GM18505 (cell line): ENCODE measurements at regions not wholly inside any gene's neighbourhood (a gene's known extent, or its start where the extent isn't known, plus 50 kb on each side); places are given as distances from the start of the nearest gene placed in this dataset.

ENCODE experiments used
- ATAC-seq: cut with Tn5 transposase; IDR thresholded peaks from one replicate; pipeline ENCODE4 v1.9.1; 2021; ENCODE audit not compliant: unreplicated experiment
- POLR2A ChIP-seq: IDR thresholded peaks from 4 replicates; pipeline ENCODE4 v1.6.1; 2011; ENCODE audit warnings: borderline replicate concordance; ENCODE audit not compliant: insufficient read depth, insufficient read length; ENCODE audit errors: extremely low read depth

DNA sequence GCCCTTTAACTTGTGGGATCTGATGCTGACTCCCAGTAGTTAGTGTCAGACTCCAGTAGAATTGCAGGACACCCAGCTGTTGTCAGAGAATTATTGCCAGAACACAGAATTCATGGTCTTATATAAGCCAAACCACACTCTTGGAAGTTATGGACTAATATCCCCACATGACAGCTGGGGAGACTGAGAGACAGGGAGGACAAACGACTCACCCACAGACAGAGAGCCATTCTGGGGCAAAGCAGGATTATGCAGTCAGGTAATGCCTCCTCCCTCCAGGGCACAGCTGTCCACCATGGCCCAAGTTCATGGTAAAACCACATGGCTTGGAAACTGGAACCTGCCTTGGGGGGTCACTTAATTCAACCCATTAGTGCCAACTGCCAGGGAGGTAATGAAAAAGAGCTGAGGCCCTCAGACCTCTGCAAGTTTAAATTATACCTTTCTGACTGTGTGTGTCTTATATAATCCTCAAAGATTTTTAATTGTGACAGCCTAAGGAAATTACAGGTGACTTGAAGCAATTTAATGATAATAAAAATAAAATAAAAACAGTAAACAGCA, 299.5 kb downstream of the BUD13 start:
- no peak for ATAC-seq
- no peak for TF ChIP-seq POLR2A

DNA sequence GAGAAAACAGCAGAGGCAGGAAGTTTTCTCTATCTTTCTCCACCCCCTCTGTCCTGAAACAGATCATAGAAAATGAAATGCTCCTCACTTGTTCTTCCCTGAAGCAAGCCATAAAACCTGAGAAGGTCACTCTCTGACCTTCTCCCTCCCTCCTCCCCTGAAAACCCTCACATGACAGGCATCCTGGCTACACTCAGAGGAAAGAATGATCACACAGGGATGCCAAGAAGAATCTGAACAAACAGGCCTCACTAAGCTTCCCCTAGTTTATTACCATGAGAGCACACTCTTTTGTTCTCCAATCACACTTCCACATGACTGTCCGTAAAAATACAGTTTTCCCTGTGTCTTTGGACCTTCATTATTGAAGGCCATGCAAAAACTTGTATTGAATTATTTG, 300.1 kb downstream of the BUD13 start:
- TF ChIP-seq POLR2A = no peak
- no peak for ATAC-seq

DNA sequence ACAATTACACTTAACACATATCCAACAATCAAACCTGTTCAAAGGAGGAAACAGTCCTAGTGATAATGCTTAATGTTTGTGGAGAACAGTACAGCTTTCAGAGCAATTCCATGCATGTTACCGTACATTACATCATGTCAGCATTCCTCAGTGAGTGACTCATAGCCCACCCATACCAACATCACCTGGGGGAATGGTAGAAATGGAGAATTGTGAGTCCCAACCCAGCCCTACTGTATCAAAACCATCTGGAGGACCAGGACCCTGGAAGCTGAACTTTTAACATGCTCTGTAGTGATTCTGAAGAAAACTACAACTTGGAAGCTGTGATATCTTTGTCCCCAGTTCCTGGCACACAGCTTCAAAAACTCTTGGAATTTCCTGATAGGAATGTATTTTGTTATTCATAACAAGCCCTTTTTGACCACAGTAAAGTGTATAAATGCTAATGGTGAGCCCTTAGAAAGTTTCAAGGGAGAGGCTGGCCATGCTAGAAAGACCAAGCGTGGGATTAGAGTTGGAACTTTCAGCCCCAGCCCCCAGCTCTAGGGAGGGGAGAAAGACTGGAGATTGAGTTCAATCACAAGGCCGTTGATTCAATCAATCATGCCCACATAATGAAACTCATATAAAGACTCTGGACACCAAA, 301.1 kb downstream of the BUD13 start:
- ATAC-seq = no peak

DNA sequence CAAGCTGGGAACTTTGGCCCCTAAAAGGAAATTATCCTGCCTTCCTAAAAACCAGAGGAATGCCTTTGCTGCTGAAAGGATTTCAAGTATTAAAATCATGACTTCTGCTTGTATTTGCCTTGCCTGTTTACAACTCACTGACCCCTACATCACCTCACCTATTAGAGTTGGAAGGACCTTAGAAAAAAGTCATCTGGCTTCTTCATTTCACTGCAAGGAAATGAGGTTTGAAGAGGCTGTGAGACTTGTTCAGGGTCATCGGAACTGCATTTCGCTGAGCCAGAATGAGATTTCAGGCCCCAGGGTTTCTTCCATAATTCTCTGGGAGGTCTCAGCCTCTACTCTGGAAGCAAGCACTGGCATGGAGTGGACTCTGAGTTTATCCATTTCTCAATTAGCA, 304.1 kb downstream of the BUD13 start:
- TF ChIP-seq POLR2A = no peak
- ATAC-seq = no peak

More for the DNA sequence above, 301.1 kb downstream of the BUD13 start:
- no peak for TF ChIP-seq POLR2A

DNA sequence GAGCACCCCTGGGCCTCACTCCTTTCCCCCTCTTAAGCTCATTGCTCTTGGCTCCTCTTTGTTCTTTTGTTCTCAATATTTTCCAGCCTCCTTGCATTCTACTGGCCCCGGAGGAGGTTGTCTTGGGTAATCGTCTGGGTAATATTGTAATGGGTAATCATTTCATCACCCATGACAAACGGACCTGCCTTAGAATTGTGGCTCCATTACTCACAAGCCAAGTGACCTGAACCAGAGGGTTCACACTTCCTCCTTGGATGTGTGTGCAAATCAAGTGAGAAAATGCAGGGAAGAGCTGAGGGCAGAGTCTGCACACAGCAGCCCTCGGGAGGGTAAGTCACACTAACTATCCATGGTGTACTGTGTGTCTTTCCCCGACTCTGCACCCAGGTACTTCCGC, 305.0 kb downstream of the BUD13 start:
- no peak for TF ChIP-seq POLR2A

DNA sequence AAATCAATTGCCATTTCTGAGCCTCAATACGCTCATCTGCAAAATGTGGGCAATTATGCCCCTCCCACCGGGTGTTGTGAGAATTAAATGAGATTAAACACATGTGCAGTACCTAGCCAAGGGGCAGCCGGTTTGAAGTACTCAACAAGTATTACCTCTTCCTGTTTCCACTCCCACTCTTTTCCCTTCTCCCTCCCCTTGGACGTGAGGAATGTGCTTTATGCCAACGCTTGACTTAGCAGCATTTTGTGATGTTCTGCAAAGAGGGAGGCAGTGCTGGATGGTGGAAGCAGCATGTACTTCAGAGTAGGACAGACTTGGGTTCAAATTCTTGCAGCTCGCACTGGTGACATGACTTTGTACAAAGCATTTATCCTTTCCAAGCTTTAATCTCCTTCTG, 306.0 kb downstream of the BUD13 start:
- no peak for TF ChIP-seq POLR2A
- no peak for ATAC-seq

More for the DNA sequence above, 305.0 kb downstream of the BUD13 start:
- ATAC-seq = no peak

DNA sequence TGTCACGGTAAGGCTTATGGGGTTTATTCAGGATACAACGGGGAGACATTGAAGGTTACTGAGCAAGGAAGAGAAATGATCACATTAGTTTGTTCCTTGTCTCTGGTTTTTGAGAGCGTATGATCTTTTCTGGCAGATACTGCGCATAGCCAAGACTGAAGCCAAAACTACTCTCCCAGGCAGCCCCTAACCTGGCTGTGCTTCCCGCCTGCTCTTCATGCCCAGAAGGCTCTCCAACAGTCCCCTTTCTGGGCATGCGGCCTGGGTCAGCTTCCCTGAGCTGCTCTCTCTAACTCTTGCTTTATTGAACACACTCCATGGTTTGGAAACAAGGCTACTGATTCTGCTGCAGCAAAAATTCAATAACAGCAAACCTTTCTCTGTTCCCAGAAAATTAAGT, 306.6 kb downstream of the BUD13 start:
- TF ChIP-seq POLR2A = no peak
- no peak for ATAC-seq

DNA sequence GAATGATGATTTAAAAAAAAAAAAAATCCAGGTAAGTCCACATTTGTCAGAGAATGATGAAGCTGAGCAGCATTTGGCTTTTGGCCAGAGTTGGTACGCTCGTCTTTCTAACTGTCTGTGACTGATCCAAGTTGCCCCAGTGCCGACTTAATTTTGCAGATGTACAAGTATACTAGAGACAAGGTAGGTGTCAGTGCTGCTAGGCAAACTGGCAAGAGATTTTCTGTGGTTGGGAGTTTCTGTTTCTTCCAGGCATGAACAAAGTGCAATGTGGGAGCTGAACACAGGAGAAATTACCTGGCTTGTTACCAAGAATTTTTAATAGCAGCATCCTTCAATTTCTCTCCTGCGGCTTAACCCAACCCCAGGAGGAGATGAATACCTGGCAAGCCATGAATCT, 307.7 kb downstream of the BUD13 start:
- TF ChIP-seq POLR2A = no peak
- ATAC-seq = no peak

DNA sequence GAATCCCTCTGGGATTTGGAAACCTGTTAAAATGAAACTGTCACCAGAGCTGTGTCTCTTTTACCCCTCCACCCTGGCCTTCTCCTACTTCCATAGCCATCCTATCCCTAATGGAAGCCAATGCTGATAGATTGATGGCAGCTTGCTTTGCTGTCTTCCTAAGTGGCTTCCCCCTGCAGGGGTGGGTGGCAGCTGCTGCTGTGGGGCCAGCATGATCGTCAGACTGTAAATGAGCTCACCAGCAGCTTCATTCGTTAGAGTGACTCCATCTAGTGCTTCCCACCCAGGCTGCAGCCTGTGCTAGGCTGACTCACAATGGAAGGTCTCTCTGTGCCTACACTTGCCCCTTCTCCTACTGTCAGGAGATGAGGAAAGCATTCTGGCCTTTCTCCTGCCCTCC, 311.0 kb downstream of the BUD13 start:
- no peak for TF ChIP-seq POLR2A
- ATAC-seq = no peak

DNA sequence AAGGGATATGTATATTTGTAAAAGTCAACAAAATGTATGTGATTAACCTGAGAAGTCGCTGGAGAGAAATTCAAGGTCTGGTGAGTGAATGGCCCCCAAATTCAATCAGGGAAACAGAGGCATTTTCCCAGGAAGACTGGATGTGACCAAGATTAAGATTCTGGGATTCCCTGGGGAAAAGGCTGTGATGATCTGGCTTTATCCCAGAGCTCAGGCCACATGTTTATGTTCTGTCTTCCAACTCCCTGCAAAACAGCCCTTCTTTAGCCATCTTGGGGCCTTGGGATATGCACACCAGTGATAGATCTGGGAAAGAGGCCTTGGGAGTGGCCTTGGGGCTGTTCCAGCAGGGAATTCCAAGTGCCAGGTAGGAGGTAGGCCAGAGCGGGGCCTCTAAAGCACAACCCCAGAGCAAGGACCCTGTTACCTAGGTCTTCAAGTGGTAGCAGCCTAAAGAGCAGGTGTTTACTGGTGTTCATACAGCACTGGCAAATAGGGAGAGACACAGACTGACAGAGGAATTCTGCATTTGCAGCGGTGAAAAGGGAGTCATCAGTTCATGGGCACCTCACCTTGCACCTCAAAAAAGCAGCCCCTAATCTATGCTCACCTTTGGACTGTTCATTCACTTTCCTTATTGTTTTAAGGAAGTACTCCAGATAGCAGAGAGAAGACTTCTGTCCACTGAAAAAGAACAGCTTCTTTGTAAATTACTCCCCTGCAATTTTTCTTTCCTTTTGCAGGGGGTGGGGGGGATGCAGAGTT, 312.4 kb downstream of the BUD13 start:
- no peak for ATAC-seq
- no peak for TF ChIP-seq POLR2A

DNA sequence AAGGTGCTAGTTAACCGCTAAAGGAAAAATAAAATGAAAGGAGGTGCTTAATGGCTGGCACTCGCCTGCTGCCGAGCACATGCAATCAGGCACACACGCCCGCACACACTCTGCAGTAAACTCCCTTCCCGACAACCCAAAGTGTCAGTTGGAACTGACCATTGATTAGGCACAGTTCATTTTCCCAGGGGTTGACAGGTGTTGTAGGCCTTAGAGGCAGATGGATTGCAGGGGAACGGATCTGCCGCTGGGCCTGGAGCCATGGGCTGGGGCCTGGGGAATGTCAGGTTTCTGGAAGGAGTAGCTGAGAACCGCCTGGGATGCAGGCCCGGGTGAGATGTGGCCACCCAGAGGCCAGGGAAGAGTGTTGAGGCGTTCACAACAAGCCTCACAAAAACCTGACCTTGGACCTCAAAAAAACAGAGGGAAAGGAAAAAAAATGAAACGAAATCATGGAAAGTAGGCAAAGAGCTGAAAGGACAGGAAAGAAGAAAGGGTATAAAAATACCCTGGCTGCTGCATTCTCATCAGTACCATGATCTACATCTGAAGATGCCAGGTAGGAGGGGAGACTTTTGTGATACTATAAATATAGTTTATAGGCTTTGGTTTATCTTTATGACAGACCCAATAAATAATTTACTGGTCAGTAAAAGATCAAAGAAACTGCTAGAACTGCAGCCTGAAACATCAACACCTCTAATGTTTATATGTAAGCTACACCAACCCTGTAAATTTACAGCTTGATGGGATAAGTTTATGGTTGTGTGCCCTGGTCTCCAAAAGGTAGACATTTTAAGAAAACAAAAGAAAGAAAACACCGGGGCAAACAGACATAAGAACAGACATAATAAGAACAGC, 313.4 kb downstream of the BUD13 start:
- ATAC-seq = no peak
- TF ChIP-seq POLR2A = no peak

DNA sequence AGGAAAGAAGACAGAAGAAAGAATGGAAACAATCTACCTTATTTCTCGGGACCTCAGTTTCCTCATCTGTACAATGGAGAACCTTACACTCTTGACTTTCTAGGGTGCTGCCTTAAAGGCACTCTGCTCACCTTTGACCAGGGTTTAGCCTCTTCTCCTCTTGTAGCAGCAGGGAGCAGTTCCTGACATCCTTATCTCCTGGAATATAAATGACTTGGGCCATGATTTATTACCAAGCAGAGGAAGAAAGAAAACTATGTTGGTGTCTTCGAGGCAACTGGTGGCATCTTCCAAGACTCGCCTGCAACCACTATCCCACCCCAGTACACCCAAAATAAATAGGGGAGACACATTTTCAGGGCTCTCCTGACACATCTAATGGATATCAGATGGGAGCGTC, 314.2 kb downstream of the BUD13 start:
- ATAC-seq = no peak
- TF ChIP-seq POLR2A = no peak

DNA sequence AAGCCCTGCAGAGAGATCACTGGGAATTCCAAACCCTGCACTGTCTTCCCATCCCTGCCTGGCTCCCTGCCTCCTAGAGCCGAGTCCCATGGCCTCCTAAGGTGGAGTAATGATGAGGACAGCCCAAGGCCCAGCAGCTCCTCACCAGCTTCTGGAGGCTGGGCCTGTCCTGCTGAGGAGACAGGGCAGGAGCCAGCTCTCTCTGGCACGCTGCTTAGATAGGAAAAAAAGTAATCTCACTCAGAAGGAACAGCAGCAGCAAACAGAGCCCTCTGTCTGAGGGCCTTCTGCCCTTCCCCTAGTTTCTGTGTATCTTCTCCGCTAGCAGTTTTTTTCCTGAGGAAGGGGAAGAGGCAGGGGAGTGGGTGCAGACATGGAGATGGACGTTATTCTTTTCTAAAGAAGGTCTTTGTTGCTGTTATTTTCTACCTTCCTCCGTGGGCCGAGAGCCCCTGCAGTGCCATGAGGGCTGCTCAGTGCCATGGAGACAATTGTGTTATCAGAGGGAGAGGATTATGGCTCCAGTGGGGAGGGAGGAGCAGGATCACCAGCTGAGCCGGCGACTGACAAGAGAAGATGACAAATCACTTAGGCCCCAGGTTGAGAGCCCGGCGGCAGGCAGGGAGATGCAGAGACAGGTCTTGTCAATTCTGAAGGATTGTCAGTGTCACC, 315.3 kb downstream of the BUD13 start:
- TF ChIP-seq POLR2A = no peak
- no peak for ATAC-seq
